ENCODE measurements at regions not wholly inside any gene's neighbourhood (a gene's known extent, or its start where the extent isn't known, plus 50 kb on each side); places are given as distances from the start of the nearest gene placed in this dataset.

DNA sequence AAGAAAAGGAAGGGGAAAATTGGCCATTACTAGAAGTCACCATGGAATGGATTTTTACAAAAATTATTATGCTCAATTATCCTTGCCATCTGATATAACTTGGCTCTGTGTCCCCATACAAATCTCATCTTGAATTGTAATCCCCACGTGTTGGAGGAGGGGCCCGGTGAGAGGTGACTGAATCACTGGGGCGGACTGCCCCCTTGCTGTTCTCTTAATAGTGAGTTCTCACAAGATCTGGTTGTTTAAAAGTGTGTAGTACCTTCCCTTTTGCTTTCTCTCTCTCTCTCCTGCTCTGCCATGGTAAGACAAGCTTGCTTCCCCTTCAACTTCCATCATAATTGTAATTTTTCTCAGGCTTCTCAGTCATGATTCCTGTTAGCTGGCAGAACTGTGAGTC, 1023.6 kb downstream of the XPNPEP1 start:
- TF ChIP-seq, protein P1, sequence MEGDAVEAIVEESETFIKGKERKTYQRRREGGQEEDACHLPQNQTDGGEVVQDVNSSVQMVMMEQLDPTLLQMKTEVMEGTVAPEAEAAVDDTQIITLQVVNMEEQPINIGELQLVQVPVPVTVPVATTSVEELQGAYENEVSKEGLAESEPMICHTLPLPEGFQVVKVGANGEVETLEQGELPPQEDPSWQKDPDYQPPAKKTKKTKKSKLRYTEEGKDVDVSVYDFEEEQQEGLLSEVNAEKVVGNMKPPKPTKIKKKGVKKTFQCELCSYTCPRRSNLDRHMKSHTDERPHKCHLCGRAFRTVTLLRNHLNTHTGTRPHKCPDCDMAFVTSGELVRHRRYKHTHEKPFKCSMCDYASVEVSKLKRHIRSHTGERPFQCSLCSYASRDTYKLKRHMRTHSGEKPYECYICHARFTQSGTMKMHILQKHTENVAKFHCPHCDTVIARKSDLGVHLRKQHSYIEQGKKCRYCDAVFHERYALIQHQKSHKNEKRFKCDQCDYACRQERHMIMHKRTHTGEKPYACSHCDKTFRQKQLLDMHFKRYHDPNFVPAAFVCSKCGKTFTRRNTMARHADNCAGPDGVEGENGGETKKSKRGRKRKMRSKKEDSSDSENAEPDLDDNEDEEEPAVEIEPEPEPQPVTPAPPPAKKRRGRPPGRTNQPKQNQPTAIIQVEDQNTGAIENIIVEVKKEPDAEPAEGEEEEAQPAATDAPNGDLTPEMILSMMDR (IDR thresholded peaks at IDR 0.05): no peak
- no peak for TF ChIP-seq POLR2A (IDR thresholded peaks at IDR 0.05)

All from testis (tissue), 2 donors.